ENCODE measurements at regions not wholly inside any gene's neighbourhood (a gene's known extent, or its start where the extent isn't known, plus 50 kb on each side); places are given as distances from the start of the nearest gene placed in this dataset.

DNA sequence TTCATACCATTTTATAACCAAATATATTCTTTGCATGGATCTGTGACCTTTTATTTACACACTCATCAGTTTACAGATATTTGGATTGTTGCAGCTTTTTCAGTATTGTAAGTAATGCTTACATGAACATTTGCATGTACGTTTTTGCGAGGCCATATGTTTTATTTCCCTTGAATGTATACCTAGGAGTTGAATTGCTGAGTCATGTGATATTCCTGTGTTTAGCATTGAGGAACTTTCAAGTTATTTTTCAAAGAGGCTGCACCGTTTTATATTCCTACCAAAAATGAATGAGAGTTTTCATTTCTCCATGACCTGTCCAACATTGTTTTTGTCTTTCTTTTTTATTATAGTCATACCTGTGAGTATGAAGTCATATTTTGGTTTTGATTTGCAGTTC, 392.1 kb downstream of the CNTNAP4 start:
- DNase-seq (ENCODE audit: low spot score), result no peak
- in situ Hi-C loops (cut with MboI; ENCODE audit: low sequenced_read_pairs, unreplicated experiment), result loop anchor here (25.0 kb wide), 1 partner anchor 493 kb away; no protein-coding TSS in a partner anchor
- TF ChIP-seq CTCF (IDR thresholded peaks at IDR 0.05; ENCODE audit: borderline replicate concordance, control extremely low read depth, extremely low read depth, insufficient read depth, missing control alignments), result no peak

DNA sequence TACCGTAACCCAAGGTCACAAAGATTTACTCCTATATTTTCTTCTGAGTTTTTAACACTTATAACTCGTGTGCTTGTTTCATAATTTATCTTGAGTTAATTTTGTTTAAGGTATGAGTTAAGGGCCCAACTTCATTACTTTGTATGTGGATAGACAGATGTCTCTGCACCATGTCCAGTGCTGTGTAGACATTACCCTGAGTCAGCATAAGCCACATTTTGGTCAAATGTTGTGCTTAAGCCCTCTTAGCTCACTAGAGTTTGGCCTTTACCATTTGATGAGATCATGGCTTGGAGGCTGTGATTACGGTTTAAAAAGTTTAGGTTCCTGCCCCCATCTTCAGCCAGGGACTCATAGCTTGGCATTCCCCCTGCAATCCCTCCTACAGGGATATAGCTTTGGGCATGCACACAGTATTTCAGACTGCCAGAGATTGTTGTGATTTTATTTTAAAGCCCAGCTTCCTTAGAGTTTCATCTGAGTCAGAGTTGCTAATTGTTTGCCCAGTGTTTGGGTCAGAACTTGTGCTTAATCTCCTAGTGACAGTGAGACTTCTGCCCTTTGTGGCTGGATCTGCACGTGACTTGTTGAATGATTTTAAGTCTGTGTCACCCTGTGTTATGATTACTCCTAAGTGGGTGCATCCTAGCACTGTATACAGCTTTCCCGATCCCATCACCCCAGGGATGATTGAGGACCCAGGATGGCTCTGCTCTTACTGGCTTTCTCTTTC, 393.1 kb downstream of the CNTNAP4 start:
- no peak for DNase-seq (ENCODE audit: low spot score)
- TF ChIP-seq CTCF (IDR thresholded peaks at IDR 0.05; ENCODE audit: borderline replicate concordance, control extremely low read depth, extremely low read depth, insufficient read depth, missing control alignments), result no peak
- in situ Hi-C loops (cut with MboI; ENCODE audit: low sequenced_read_pairs, unreplicated experiment), result loop anchor here (25.0 kb wide), 1 partner anchor 492 kb away; no protein-coding TSS in a partner anchor

GRCh38 chr16:76676356-76676755, 399.2 kb downstream of the CNTNAP4 start:
- in situ Hi-C loops (cut with MboI; ENCODE audit: low sequenced_read_pairs, unreplicated experiment), result no loop called here
- no peak for TF ChIP-seq CTCF (IDR thresholded peaks at IDR 0.05; ENCODE audit: borderline replicate concordance, control extremely low read depth, extremely low read depth, insufficient read depth, missing control alignments)
- no peak for DNase-seq (ENCODE audit: low spot score)

- in situ Hi-C loops (cut with MboI; ENCODE audit: low sequenced_read_pairs, unreplicated experiment), result no loop called here
- TF ChIP-seq CTCF (IDR thresholded peaks at IDR 0.05; ENCODE audit: borderline replicate concordance, control extremely low read depth, extremely low read depth, insufficient read depth, missing control alignments), result no peak
- DNase-seq (ENCODE audit: low spot score), result no peak
Observed at GRCh38 chr16:76681296-76681695, 404.1 kb downstream of the CNTNAP4 start.

DNA sequence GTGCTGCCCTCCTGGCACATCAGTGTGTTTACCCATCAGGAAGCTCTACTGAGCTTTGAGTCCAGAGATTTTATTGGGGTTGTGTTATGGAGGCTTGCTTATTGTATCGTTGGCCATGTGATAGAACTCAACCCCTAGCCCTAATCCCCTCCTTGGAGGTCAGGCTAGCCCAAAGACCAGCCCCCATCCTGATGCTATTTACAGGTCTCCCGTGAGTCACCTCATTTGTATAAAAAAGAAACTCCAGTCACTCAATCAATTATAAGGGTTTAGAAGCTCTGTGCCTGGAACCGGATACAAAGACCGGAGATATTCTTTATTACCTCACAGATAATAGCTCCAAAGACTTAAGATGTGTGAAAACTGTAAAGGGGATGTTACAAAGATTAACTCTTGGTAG, 405.9 kb downstream of the CNTNAP4 start:
- in situ Hi-C loops (cut with MboI; ENCODE audit: low sequenced_read_pairs, unreplicated experiment), result no loop called here
- DNase-seq (ENCODE audit: low spot score), result no peak
- TF ChIP-seq CTCF (IDR thresholded peaks at IDR 0.05; ENCODE audit: borderline replicate concordance, control extremely low read depth, extremely low read depth, insufficient read depth, missing control alignments), result no peak

GRCh38 chr16:76696876-76697275, 419.7 kb downstream of the CNTNAP4 start:
- in situ Hi-C loops (cut with MboI; ENCODE audit: low sequenced_read_pairs, unreplicated experiment), result no loop called here
- no peak for DNase-seq (ENCODE audit: low spot score)
- TF ChIP-seq CTCF (IDR thresholded peaks at IDR 0.05; ENCODE audit: borderline replicate concordance, control extremely low read depth, extremely low read depth, insufficient read depth, missing control alignments), result no peak

All from GM13976 (cell line).